HPDE6-E6E7 (cell line): ENCODE measurements at regions not wholly inside any gene's neighbourhood (a gene's known extent, or its start where the extent isn't known, plus 50 kb on each side); places are given as distances from the start of the nearest gene placed in this dataset.

Experiments used
- DNase-seq: peaks from one replicate; pipeline ENCODE4 v3.0.0; 2011; ENCODE audit warnings: missing footprints; ENCODE audit errors: extremely low spot score

DNA sequence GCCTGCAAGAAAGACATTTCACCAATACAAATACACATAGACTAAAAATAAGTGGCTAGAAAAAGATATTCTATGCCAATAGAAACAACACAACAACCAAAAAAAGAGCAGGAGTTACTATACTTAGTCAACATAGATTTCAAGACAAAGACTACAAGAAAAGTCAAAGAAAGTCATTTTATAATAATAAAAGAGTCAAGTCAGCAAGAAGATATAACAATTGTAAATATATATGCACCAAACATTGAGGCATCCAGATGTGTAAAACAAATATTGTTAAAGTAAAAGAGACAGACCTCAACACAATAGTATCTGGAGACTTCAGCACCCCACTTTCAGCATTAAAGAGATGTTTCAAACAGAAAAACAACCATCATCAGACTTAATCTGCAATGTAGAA is 104.6 kb downstream of the AMY1C start:
- no peak for DNase-seq

DNA sequence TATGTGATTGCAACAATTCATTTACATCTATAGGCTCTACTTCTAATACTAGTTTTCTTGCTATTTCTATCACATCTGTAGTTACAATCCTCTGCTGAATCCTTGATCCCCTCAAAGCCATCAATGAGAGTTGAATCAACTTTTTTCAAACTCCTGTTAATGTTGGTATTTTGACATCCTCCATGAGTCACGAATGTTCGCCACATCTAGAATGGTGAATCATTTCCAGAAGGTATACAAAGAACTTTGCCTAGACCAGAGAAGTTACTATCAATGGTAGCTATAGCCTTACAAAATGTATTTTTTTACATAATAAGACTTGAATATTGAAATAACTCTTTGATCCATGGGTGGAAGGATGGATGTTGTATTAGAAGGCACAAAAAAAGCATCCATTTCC is 110.0 kb downstream of the AMY1C start:
- DNase-seq: no peak

DNA sequence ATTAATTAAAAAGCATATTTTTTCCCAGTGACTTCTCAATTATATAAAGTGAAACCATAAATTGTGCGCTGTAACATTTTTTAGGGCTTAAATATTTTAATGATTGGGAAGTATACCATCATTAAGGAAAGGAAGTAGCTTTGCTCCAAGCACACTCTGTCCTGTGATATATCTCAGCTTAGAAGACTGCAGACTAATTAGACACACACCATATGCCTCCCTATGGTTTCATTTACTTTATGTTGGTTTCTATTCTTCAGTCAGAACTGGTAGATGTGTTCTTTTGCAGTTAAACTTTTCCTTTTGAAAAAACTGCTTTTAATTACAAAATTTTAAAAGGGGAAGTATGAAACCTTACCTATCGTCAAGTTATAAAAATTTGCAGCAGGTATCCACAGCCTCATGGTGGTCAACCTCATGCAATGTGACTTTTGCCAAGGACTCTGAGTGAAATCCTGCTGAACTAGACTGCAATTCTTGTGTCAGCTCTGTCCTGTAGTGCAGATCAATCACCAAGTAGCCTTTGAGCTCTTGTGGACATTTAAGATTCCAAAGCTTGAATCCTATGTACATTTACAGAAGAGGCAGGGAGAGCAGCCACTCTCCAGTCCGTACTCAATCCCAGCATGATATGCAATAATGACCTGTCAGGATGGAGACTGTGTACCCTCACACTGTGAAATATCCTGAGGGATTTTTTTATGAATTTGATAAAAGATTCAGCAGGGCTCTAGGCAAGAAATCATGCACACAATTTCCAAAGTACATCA is 149.1 kb downstream of the AMY1C start:
- no peak for DNase-seq

GRCh38 chr1:103900005-103900404 is 150.3 kb downstream of the AMY1C start:
- no peak for DNase-seq

DNA sequence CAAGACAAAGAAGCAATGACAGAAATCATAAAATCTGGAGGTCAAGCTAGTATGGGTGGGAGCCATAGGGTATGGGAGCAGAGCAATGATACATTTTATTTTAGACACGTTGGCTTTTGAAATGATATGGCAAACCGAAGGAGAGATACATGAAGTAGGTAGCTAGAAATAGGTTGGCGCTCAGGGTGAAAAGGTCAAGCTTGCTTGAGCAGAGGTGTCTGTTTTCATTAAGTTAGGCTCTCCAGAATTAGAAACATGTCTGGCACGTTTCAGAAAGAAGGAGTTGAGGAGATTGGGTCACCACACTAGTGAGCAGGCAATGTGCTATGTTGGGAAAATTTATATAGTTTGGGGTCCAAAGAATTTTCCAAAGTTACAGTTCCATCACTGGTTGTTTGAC is 151.4 kb downstream of the AMY1C start:
- DNase-seq: no peak

DNA sequence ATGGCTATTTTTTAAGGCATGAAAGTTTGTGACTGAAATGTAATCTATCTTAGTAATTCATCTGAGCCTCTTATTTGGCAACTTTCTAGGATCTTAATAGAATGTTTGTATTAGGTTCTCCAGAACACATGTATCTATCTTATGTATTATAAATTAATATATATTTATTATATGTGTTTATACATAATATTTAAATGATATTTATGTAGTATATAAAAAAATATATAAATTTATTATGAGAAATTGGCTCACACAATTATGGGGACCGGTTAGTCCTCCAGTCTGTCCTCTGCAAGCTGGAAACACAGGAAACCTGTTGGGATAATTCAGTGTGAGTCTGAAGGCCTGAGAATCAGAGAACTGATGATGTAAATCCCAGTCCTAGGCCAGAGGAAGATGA is 155.7 kb downstream of the AMY1C start:
- DNase-seq: no peak

- DNase-seq: no peak
Measured at GRCh38 chr1:103911450-103911849, 161.8 kb downstream of the AMY1C start.

DNA sequence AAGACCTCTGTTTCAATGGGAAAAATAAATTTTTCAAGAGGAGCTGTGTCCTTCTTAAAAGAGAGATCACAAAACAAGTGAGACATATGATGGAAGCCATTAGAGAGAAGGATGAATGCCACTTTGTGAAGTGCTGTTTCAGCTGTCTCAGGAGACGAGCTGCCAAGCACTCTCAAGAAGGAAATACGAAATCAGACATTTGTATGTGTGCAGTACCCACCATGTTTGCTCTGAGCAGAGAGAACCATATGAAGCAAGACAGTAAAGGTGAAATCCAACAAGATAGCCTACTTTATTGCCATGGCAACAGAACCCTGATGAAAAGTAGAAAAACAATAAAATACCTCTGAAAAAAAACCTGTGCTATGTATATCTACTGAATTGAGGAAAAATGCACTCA is 168.1 kb downstream of the AMY1C start:
- DNase-seq: no peak

DNA sequence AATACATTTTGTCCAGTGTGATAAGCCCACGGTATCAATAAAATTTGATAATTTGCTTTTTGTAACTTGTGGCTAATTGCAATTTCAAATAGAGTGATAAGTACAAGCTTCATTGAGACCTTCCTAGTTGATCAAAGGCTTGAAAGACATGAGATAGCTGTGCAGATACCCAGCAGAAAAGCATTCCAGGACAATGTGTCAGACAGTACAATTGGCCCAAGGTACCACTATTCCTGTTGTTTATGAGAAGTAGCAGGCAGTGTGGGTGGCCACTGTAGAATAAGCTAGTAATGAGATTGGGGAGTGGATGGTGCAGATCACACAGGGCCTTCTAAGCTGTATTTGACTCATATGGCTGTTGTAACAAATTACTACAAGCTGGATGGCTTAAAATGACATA is 182.2 kb downstream of the AMY1C start:
- no peak for DNase-seq

DNA sequence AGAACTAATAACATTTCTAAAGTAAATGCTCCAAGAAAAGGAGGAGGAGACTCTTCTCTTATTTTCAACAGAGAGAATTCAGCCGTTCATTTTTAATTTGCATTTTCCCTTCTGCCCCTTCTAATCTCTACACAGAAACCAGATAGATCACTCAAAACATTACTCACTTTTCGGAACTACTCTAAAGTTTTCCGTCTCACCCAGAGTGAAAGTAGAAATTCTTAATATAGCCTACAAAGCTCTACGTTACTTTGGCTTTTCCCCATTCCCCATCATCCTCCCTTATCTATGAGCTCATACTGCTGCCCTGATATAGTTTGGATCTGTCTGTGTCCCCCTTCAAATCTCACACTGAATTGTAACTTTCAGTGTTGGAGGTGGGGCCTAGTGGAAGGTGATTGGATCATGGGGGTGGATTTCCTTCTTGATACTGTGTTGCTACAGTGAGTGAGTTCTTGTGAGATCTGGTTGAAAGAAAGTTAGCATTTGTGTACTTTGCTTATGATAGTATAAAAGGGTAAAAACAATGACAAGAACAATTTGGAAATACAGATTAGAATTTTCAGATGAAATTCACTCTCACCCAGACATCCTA is 188.2 kb downstream of the AMY1C start:
- no peak for DNase-seq

DNA sequence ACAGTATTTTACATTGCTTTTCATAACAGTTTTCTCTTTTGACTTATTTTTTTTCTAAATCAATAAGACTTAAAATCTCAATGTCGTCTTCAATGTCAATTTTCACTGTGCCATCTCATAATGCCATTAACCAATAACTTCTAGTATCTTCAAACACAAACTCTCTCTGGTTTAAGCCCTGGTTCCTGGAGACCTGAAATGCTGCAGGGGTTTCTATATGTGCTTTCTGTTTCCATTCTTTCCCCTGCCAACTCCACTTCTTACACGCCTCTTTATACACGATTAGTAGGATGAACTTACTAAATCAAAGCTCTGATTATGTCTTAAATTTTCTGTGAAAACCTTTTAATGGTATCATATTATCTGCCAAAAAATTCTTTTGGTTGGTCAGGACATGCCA is 191.4 kb downstream of the AMY1C start:
- DNase-seq: no peak

DNA sequence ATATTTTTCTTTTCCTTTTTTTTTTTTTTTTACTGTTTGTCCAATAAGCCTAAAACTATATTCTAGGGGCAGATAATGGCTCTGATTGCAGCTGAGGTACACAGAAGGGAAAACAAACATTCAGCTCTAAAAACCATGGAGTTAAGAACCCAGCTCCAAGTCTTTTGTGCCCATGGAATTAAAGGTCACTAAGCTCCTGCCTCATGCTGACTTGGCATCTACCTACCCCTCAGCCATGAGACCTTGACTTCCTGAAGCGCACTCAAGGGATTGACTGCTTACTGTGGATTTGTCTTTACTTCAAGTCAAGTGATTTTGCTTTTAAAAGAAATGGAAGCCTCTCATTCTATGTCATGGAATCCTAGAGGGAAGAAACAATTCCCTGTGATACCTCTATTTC is 192.3 kb downstream of the AMY1C start:
- DNase-seq: no peak

- no peak for DNase-seq
Measured at GRCh38 chr1:103945774-103946173, 196.1 kb downstream of the AMY1C start.

GRCh38 chr1:103948526-103948925 is 198.8 kb downstream of the AMY1C start:
- no peak for DNase-seq

GRCh38 chr1:103949779-103950178 is 200.1 kb downstream of the AMY1C start:
- no peak for DNase-seq

DNA sequence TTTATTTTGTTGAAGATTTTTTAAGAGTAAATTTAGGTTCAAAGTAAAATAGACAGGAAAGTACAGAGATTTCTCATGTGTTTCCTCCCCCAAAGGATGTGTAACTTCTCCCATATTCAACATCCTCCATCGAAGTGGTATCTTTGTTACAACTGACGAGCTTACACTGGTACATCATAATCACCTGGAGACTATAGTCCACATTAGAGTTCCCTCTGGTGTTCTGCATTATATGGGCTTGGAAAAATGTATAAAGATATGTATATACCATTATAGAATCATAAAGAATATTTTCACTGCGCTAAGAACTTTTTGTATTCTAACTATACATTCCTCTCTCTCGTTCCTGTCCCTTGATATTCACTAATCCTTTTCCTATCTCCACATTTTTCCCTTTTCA is 203.7 kb downstream of the AMY1C start:
- DNase-seq: no peak

- no peak for DNase-seq
Measured at GRCh38 chr1:103958699-103959098, 209.0 kb downstream of the AMY1C start.

DNA sequence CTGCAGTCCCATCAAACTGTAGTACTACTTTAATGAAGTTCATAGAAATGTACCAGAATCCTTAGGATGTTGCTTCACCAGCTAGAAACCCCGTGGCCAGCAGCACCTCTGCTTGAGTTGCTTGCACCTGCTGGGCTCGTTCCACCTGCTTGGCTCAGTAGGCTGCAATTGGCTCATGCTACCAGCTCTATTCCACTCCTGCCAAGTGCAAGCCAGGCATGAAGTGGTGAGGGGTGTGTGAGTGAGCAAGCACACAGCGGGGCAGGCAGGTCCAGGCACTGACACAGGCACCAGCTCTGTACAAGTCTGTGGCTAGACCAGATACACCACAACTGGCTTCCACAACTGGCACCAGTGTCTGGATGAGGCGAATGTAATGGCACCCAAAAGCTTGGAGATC is 209.9 kb downstream of the AMY1C start:
- no peak for DNase-seq

- DNase-seq: no peak
Measured at GRCh38 chr1:103960045-103960444, 210.3 kb downstream of the AMY1C start.

- no peak for DNase-seq
Measured at GRCh38 chr1:103960710-103961109, 211.0 kb downstream of the AMY1C start.

GRCh38 chr1:103986792-103987191 is 237.1 kb downstream of the AMY1C start:
- DNase-seq: no peak

- DNase-seq: no peak
Measured at GRCh38 chr1:103997631-103998030, 247.9 kb downstream of the AMY1C start.

DNA sequence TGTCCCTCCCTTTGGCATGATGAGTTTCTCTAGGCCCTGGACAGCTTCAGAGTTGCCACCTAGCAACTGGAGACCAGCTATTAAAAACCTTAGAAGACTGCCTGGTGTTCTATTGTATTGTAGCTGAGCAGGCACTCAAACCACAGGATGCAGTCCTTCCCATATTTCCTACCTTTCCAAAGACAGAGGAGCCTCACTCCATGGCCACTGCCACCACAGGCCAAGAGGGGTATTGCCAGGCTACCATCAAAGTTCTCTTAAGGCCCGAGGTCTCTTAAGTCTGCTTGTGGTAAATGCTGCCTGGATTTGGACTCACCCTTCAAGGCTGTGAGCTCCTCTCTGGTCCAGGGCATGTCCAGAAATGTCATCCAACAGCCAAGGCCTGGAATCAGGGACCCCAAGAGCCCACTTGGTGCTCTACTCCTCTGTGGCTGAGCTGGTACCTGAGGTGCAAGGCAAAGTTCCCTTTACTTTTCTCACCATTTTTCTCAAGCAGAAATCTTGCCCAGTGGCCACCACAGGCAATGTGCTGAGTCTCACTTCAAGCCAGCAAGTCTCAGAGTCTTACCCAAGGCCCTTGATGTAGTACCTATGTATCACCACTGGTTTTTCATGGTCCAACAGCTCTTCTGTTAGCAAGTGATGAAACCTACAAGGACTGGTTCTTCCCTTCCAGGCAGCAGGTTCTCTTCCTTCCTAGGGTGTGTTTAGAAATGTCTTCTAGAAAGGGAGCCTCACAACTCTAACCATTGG is 269.4 kb downstream of the AMY1C start:
- no peak for DNase-seq
